ENCODE measurements at regions not wholly inside any gene's neighbourhood (a gene's known extent, or its start where the extent isn't known, plus 50 kb on each side); places are given as distances from the start of the nearest gene placed in this dataset.
A peak's percentile ranks its signal among the peaks of the same experiment; 100 is the strongest.

DNA sequence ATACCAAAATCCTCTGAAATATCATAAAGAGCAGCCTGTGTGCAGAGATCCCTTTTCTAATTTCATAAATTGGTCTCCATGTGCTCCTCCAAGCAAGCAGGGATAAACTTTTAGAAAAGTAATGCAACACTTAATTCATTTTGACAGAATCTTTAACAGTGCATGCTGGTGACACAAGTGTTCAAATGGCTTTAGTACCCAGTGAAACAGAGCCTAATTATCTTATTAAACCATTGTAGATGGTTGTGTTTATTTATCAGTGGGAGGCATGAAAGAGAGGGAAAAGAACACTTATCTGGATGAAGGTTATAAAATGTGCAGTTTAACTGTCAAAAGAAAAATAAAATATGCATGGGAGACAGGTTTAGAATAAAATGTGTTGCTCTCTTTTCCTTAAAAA lies 945.0 kb upstream of the PCDH20 start:
- DNase-seq, result no peak

DNA sequence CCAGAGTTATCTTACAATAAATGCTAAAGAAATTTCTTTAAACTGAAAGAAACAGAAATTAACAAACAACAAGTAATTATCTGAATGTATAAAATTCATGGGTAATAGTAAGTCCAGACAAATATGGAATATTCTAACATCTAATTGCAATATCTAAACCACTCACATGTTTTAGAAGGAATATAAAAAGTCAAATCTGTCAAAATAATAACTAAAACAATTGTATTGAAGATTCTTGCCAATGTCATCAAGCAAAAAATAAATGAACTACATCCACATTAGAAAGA lies 942.9 kb upstream of the PCDH20 start:
- DNase-seq, result no peak

DNA sequence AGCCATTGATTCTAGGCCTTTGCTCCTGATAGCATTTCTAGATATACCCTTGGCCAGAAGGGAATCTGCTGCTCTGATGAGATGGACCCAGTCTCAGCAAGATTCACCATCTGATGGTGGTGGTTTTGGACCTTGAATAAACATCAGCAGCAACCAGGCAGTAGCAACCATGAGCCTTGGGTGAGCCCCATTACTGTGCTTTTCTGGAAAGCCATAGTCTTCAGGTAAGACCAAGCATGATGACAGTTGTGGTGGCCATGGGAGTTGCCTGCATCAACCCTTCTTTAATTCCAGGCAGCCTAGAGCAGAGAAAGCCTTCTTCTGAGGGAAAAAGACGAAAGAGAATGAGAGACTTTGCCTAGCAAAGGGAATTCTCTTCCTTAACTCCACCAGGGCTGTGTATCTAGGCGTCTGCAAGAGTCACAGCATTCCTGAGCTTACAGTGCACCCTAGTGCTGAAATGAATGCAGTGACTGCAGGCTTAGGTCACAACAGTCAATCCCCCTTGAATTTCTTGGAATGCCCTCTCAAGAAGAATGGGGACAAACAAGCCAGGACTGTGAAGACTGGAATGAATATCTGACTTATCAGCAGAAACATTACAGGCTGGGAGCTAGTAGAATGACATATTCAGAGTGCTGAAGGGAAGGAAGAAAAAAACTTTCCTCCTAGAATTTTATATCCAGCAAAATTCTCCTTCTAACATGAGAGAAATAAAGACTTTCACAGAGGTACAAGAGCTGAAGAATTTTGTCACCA lies 942.4 kb upstream of the PCDH20 start:
- no peak for DNase-seq

DNA sequence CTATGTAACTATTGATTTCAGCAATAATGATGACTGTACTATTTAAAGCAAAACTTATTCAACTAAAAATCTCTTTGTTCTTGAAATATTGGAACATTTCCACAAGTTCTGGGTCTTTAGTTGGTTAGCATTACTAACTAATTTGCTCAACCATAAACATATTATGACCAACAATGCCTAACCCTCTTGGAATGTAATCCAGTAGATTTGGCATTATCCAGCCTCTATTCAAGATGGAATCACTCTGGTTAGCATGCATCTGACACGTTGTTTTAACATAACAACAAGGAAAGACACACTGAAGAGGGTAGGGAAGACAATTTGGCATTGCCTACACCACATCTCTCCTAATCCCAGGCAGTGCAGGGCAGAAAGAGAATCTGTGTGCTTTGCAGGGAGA lies 941.3 kb upstream of the PCDH20 start:
- DNase-seq, result no peak

DNA sequence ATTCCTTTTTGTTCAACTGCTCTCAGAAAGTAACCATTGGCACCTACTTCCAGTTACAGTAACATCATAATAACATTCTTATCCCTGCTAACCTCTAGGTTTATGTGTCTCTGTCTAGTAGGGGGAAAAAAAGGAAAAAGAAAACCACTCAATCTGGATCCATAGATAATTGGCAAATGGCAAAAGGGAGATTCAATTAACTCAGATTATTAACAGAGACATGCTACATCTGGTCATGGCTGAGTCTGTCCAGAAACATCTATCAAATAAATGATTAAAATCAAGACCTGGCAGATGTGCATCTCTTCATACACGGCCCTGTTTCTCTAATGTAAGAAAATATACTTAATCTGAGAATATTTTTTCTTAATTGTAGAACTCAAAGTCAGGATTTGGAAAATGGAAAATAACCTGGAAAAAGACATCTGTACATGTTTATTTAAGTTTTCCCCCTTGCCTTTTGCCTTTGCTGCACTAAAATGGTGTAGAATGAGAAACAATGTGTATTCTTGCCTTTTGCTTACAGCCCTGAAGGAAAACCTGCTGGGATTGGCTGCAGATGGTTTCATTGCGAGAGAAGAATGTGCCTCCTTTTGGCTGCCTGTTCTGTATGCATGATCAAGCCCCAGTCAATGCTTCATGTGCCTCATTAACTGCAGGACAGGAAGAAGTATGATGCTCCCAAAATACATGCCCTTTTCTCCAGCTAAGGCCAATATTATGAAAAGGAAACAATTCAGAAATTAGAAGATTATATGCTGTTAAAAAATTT lies 921.6 kb upstream of the PCDH20 start:
- DNase-seq, result no peak

DNA sequence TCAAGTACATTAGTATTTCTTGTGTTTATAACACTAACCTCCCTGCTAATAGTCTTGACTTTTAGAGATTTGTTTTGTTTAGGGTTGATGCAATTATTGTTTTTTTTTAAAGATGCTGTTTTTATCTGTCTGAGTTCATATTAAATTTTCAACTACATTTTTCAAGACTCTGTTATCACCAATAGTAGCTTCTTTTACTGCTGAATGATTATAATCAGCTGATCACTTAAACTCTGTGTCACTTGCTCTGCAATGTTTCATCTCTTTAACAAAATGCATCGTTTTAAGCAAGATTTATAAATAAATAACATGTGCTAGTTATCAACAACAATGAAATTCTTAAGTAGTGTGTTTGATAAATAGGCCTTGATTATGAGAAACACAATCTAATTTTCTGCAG lies 920.9 kb upstream of the PCDH20 start:
- DNase-seq, result no peak

DNA sequence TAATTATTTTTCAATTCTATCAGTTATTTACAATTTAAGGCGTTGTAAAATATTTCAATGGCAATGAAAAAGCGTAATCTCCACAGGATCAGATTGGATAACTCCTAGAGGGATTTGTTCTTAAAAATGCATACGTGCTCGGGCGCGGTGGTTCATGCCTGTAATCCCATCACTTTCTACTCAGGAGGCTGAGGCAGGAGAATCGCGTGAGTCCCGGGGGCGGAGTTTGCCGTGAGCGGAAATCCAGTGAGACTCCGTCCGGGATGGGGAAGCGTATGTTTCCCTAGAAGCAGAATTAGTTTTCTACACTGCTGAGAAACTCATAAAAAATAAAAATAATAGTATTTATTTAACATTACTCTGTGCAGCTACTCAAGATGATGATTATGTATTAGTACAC lies 917.8 kb upstream of the PCDH20 start:
- no peak for DNase-seq

DNA sequence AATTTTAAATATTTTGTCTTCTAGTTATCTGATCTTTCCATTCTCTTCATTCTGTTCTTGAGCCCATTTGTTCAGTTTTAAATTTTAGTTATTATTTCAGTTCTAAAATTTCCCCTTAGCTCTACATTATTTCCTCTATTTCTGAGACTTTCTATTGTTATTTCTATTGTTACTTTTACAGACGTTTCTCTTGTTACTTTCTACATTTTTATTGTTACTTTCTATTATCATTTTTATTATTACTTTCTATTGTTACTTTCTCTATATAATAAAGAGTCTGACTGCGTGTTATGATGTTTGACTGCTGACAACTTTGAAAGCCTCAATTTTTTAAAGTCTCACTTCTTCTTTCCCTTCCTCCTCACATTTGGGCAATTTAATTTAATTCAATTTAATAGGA lies 915.7 kb upstream of the PCDH20 start:
- DNase-seq, result no peak

DNA sequence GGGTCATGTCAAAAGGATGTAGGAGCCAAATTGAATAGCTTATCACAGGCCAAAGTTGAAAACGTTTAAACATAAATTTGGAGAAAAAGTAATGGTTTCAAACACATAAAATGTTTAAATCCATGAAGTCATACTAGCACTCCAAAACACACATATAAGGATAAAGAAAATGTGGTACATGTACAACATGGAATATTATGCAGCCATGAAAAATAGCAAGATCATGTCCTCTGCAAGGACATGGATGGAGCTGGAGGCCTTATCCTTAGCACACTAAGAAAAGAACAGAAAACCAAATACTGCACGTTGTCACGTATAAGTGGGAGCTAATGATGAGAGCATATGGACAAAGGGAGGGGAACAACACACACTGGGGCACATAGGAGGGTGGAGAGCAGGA lies 911.7 kb upstream of the PCDH20 start:
- DNase-seq, result no peak

DNA sequence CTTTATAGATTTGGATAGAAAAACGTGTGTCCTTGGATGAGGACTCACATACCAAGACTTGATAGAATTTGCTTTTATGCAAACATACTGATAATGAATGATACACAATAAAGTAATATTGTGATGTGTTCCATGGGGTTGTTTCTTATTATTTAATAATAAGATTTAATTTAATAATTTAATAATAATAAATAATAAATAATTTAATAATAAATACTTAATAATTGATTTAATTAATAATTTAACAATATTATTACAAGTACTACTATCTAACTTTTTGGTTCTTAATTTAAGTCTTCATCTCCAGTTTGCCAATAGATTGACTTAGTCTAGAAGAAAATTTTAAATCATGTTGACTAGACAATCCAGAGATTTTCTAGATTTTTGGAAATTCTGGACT lies 909.2 kb upstream of the PCDH20 start:
- DNase-seq, result no peak

DNA sequence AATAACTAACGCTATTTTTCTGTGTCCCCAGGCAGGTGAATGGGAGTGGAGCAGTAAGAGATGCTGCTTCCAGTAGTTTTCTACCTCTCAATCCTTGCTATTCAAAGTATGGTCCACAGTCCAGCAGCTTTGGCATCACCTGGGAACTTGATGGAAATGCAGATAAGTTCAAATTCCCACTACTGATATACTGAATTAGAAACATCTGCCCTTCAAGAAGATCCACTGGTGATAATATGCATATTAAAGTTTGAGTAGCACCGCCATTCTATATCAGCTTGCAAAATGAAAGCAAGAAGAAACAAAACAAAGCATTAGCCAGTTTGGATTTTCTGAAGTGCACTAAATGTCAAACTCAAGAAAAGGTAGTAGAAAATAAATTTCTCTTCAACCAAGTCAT lies 906.2 kb upstream of the PCDH20 start:
- DNase-seq, result no peak

DNA sequence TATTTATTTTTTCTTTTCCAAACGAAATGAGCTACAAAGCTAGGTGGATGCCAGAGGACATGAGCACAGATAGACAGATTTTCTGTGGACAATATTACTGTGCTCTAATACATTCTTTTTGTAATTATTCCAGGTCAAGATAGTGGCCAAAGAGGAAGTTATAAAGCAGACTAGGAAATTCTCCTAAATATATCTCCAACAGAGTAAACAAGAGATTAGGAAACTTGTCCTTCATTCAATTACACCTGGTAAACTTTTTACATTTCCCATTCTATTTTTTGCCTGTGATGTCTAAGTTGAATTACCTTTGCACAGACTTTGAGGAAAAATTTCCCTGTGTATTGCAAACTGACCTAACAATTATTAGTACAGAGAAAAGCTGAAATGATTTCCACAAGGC lies 905.5 kb upstream of the PCDH20 start:
- no peak for DNase-seq

DNA sequence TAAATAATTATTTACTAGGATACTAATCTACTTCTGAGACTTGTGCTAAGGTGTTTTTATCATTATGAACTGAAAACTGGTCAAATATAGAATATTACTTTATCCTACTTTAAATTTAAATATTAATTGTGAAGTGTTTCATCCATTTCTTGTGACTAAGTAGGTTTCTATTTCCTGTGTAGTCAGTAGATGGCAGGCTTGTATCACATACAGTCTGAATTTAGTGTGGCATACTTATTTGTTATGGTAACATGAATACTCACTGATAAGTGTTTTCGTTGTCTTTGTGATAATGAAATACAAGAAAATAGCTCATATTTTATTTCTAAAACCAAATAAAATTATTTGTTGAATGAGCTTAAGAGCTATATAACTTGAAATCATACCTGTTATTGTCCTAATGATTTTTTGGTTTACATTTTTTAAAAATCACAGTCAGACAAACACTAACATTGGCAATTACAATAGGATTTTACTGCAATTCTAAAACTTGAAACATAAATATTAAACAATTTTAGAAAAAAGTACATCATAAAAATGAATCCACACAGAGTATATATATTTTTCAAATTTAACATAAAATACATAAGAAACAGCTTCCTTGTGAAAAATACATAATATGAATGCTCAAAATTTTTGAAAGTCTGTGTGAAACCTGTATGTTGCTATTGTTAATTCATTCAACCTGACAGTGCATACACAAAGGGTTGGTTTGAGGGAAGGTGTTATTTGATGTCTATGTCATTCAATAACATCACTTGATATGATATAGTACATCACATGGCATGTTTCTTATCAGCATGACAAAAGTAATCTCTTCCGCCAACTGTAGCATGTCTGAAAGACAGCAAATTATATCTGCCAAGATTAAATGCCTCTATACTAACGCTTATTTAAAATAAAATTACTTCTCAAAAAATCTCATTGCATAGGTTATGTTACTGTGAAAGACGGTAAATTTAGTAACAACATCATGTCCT lies 904.8 kb upstream of the PCDH20 start:
- peak; percentile 4 for DNase-seq

DNA sequence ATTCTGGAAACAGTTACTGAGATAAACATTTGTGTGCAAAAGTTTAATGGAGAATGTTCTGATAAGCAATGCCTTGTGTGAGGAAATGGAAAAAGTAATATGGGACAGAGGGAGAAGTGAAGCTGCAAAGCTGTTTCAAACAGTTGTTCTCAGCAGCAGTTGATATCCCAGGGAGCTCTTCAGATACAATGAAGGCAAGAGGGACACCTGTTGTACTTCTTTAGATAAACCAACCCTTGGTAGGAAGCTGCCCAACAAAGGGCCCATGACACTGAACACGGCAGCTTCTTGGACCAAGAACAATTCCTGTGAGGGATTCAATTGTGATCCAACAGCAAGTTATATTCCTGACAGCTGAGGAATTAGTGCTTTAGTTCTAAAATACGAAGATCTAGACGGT lies 894.3 kb upstream of the PCDH20 start:
- DNase-seq, result no peak

DNA sequence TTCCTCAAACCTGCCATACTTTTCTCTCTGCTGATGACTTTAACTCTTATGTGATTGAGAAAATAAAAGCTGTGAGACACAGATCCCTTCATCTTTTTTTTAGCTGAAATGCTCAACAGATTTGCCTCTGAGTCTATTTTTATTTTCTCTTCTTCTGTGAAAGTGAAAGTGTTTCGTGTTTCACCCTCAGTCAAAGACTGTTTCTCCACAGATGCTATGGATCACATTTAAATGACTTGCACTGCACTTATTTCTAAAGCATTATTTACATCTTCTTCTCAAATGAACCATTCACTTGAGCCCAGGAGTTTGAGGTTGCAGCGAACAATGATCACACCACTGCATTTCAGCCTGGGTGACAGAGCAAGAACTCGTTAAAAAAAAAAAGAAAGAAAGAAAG lies 890.1 kb upstream of the PCDH20 start:
- DNase-seq, result no peak

DNA sequence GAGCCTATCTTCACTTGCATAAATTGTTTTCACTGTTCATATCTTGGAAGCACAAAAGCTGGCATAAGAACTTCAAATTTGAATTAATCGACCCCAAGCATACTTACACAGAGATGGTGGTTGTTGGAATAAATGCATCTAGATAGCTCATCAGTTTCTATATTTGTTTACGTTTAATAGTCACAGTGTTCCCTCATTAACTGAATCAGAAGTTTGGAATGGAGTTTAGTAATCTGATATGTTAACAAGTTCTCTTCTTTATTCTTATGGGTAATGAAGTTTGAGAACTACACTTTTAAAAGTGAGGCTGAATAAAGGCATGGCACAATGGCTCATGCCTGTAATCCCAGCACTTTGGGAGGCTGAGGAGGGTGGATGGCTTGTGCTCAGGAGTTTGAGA lies 886.7 kb upstream of the PCDH20 start:
- no peak for DNase-seq

DNA sequence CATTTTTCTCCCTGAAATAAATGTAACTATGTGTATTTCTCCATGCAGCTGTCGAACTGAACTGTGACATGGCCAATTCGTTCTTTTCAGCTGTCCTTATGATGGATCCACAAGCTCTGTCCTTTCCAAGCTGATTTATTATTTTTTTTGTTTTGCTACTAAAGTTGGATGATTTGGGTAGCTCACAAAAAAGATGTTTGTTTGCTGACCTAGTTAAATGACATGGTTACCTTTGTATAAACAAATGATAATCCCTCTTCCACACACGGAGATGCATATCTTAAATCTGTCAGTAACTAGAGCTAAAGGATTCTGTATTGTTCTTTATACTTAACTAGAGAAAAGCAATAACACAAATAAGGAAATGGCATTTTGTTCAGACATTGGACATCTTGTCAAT lies 884.3 kb upstream of the PCDH20 start:
- no peak for DNase-seq

DNA sequence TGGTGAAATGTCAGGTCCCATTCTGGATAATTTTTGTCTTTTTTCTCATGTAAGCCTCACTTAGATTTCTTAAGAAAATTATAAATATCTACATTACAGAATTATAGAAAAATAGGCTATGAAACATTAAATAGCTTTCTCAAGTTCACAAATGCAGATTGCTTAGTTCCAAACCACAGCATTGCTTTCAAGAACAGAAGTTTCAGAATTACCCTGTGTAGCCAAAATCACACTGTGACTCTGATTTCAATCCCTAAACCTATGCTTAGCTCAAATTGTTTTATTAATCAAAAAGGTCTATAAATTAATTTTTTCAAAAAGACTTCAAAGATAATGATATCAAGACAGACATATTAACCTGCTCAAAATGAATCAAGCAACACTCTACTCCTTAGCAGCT lies 881.2 kb upstream of the PCDH20 start:
- no peak for DNase-seq

DNA sequence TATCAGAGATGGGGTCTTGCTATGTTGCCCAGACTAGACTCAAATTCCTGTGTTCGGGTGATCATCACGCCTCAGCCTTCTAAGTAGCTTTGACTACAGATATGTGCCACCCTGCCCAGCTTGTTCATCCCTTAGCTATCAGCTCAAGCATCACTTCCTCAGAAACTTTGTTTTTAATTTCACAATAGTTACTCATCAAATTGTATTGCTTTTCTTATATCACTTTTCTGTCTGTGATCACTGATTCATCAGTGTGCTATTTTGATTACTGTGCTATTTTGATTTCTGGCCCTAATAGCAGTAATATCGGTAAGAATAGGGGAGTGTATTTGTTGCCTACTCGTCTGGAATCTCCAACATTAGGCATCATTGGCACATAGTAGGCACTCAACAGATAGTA lies 878.6 kb upstream of the PCDH20 start:
- no peak for DNase-seq

DNA sequence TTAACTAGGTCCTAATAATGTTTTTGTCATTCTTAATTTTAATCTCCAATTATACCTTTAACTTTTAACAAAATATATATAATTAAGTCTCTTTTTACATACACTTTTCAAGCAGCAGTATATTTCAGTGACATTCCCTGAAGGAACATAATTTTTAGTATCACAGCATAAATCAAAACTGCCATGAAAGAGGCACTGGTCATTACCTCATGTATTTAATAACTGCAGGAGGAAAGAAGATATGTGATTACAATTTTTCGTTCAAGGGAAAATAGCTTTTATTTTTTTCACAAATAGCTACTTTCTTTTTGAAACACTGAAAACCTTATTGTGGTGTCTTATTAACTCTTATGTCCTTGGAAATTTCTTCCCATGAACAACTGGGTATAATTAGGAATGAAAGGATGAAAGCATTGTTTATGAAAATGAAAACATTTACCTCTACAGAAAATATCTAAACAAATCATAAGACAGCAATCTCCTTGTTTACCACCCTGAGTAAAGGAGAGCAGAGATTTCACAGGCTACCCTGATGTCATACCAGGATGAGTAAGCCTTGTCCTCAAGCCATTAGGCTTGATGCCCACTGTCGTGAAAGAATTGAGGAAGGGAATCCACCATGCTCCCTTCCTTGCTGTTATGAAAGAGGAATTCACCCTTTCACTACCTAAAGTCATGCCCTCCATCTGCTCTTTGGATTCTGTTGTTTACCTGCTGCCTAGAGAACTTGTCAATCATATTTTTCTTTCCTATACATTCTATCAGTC lies 877.2 kb upstream of the PCDH20 start:
- DNase-seq, result no peak

DNA sequence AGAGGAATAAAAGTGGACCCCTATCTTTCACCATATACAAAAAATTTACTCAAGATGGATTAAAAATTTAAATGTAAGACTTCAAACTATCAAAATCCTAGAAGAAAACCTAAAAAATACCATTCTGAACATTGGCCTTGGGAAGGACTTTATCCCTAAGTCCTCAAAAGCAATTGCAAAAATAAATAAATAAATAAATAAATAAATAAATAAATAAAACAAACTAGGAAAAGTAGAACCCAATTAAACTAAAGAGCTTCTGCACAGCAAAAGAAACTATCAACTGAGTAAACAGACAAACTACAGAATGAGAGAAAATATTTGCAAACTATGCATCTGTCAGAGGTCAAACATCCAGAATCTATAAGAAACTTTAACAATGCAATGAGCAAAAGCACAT lies 874.9 kb upstream of the PCDH20 start:
- DNase-seq, result no peak

DNA sequence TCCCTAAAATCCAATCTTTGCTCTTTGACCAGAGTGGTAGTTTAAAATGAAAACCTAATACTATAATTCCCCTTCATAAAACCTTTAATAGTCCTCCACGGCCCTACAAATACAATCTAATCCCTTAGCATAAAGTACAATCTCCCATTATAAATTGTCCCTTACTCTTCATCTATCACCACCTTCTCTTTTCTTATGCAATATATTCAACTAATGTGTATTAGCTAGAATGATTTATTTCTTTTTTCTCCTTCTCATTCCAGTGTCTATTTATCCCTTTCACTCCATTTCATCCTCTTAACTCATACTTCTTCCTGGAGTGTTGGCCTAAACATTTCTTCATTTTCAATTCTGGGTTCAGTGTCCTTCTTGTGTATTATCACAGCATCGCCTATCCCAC lies 872.1 kb upstream of the PCDH20 start:
- DNase-seq, result no peak

DNA sequence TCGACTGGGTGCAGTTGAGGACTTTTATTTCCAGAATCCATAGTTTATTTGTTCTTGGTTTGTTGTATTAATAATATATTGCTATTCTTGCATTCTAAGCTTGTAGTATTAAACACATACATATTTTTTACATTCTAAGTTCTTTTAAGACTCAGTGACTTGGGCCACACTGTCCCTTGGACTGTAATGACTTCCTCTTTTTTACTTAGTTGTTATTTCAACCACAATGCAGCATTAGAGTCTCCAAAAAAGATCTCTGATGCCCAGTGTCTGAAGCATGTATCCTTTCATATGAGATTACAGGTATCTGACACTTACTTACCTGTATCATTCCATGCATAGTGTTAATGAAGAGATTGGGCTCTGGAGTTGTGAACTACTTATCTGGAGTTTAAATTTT lies 864.9 kb upstream of the PCDH20 start:
- no peak for DNase-seq

Measured in NCI-H524 treated with DMSO at 0.1 percent for 48 hours (cell line).